HepG2 (cell line): ENCODE measurements at regions not wholly inside any gene's neighbourhood (a gene's known extent, or its start where the extent isn't known, plus 50 kb on each side); places are given as distances from the start of the nearest gene placed in this dataset.

Source experiments
- ATAC-seq: fragments of 200-7000 bp; cut with Tn5 transposase; 3 replicates; pipeline ENCODE4 v1.9.1; 2020; ENCODE audit warnings: mild to moderate bottlenecking, moderate library complexity
- BruUV-seq: library from RNA; stranded (reverse); fragments of 400-500 nt; replicated peaks from 2 replicates; lab custom pipeline; 2021; lab: Mats Ljungman, UMichigan
- CTCF ChIA-PET: fragments of 300-600 bp; formaldehyde crosslinking; extraction: SDS; loops from one replicate; lab custom pipeline; 2021; ENCODE audit warnings: low total read pairs, inconsistent platforms, low intra/inter-chr PET ratio; lab: Yijun Ruan, JAX
- POLR2A ChIA-PET: fragments of 350-600 bp; sonication (Branson Sonifier 250); formaldehyde crosslinking; loops from one replicate; lab custom pipeline; 2020; ENCODE audit warnings: antibody characterized with exemption, inconsistent platforms; lab: Yijun Ruan, JAX
- DNase-seq: peaks from one replicate; pipeline ENCODE4 v3.0.0-alpha.2; 2015; ENCODE audit warnings: low spot score
- FAIRE-seq: peaks from 3 replicates; lab custom pipeline; 2011; peaks lifted over from hg19 to GRCh38; lab: Jason Lieb, UNC
- H2AFZ ChIP-seq: one replicate; pipeline ENCODE4 v1.6.1; 2011; ENCODE audit warnings: low read length, inconsistent platforms
- H3K27ac ChIP-seq: fragments of 300-600 bp; 3 replicates; pipeline ENCODE4 v1.8.0; 2011; ENCODE audit warnings: mixed run types, mild to moderate bottlenecking, mixed read lengths, low read length, inconsistent platforms; ENCODE audit not compliant: insufficient read depth; ENCODE audit errors: extremely low read length
- H3K27me3 ChIP-seq, 2 experiments: fragments of 200-600 bp in 1 of 2; 2 replicates in 1 of 2; 3 replicates in 1 of 2; pipeline versions ENCODE4 v1.6.0 to v1.8.0; 2011; ENCODE audit warnings: low read length in 2 of 2, mild to moderate bottlenecking in 2 of 2, moderate library complexity in 2 of 2, inconsistent platforms in 1 of 2; ENCODE audit not compliant: insufficient read depth in 2 of 2, control insufficient read depth in 1 of 2
- H3K36me3 ChIP-seq, 2 experiments: fragments of 200-600 bp in 1 of 2; replicated peaks in 1 of 2; 2 replicates in 1 of 2; 3 replicates in 1 of 2; pipeline versions ENCODE4 v1.5.1 to v1.8.0; 2011; ENCODE audit warnings: low read length in 2 of 2, inconsistent platforms in 1 of 2; ENCODE audit not compliant: insufficient read depth in 2 of 2, control insufficient read depth in 1 of 2
- H3K4me1 ChIP-seq: 2 replicates; pipeline ENCODE4 v1.5.1; 2012; ENCODE audit warnings: low read length, inconsistent platforms; ENCODE audit not compliant: insufficient read depth
- H3K4me2 ChIP-seq: 2 replicates; pipeline ENCODE4 v1.6.0; 2011; ENCODE audit warnings: low read depth, low read length, inconsistent platforms
- H3K4me3 ChIP-seq, 3 experiments: fragments of 200-600 bp in 1 of 3; sonication (generic), shearing (Covaris generic) in 1 of 3; replicated peaks in 1 of 3; 2 replicates each; pipeline ENCODE4 v1.5.1; 2011 to 2016; ENCODE audit warnings: low read length in 3 of 3, inconsistent platforms in 2 of 3, low read depth in 2 of 3, mild to moderate bottlenecking in 2 of 3, control low read depth in 1 of 3, mixed read lengths in 1 of 3; ENCODE audit not compliant: insufficient read depth in 1 of 3
- H3K79me2 ChIP-seq: one replicate; pipeline ENCODE4 v1.6.1; 2011; ENCODE audit warnings: low read length, inconsistent platforms; ENCODE audit not compliant: insufficient read depth
- H3K9ac ChIP-seq: 2 replicates; pipeline ENCODE4 v1.6.0; 2011; ENCODE audit warnings: mild to moderate bottlenecking, low read depth, low read length, inconsistent platforms; ENCODE audit not compliant: insufficient read depth
- H3K9me3 ChIP-seq: 2 replicates; pipeline ENCODE4 v1.5.1; 2012; ENCODE audit warnings: mild to moderate bottlenecking, low read length
- H4K20me1 ChIP-seq: 2 replicates; pipeline ENCODE4 v1.6.0; 2011; ENCODE audit warnings: inconsistent platforms, mild to moderate bottlenecking, low read length, moderate library complexity; ENCODE audit not compliant: insufficient read depth
- ELF1 ChIP-seq: sonication (generic); formaldehyde crosslinking; IDR thresholded peaks from 2 replicates; pipeline ENCODE4 v1.4.0; 2020; ENCODE audit warnings: missing genetic modification reagents
- JUNB ChIP-seq: sonication (generic); formaldehyde crosslinking; IDR thresholded peaks from 2 replicates; pipeline ENCODE4 v1.8.0; 2022; ENCODE audit warnings: missing genetic modification reagents, mild to moderate bottlenecking, borderline replicate concordance
- KLF6 ChIP-seq: IDR thresholded peaks from 2 replicates; pipeline ENCODE4 v1.8.0; 2016; ENCODE audit warnings: missing biosample characterization, missing genetic modification reagents
- MTF2 ChIP-seq: sonication (generic); formaldehyde crosslinking; IDR thresholded peaks from 2 replicates; pipeline ENCODE4 v1.5.0; 2020; ENCODE audit warnings: missing genetic modification reagents, borderline replicate concordance
- POLR2AphosphoS5 ChIP-seq: IDR thresholded peaks from 2 replicates; pipeline ENCODE4 v1.6.1; 2012; ENCODE audit warnings: low read depth, low read length
- REST ChIP-seq, 2 experiments: IDR thresholded peaks; 2 replicates each; pipeline ENCODE4 v1.6.1; 2011 to 2012; ENCODE audit warnings: low read length in 2 of 2, borderline replicate concordance in 1 of 2, low read depth in 1 of 2, mild to moderate bottlenecking in 1 of 2, moderate library complexity in 1 of 2
- SPEN ChIP-seq: sonication (generic); formaldehyde crosslinking; IDR thresholded peaks from 2 replicates; pipeline ENCODE4 v1.5.1; 2020; ENCODE audit warnings: low read depth, mild to moderate bottlenecking, missing genetic modification reagents
- TOPORS ChIP-seq: sonication (generic); formaldehyde crosslinking; IDR thresholded peaks from 2 replicates; pipeline ENCODE4 v1.8.0; 2023; ENCODE audit warnings: mild to moderate bottlenecking, missing genetic modification reagents
- ZNF230 ChIP-seq: sonication (generic); formaldehyde crosslinking; IDR thresholded peaks from 2 replicates; pipeline ENCODE4 v1.4.0; 2020; ENCODE audit warnings: mild to moderate bottlenecking, missing genetic modification reagents
- ZNF253 ChIP-seq: sonication (generic); formaldehyde crosslinking; IDR thresholded peaks from 2 replicates; pipeline ENCODE4 v1.8.0; 2022; ENCODE audit warnings: mild to moderate bottlenecking, missing genetic modification reagents, borderline replicate concordance
- ZNF616 ChIP-seq: sonication (generic); formaldehyde crosslinking; IDR thresholded peaks from 2 replicates; pipeline ENCODE4 v1.5.0; 2020; ENCODE audit warnings: low read depth, mild to moderate bottlenecking, missing genetic modification reagents
- WGBS: methylation state at CpG from one replicate; pipeline ENCODE4 v1.1.6; 2017; ENCODE audit warnings: low lambda C conversion rate; 5-methylcytosine and 5-hydroxymethylcytosine counted together
- in situ Hi-C: cut with HindIII; loops from 2 replicates; pipeline ENCODE4 v1.10.0; 2017; ENCODE audit warnings: low pct_unique_long_range_greater_than_20kb; ENCODE audit not compliant: extremely low pct_ligation_motif_present
- intact Hi-C: fragments of 100-400 bp; cut with micrococcal nuclease; formaldehyde crosslinking; loops from one replicate; pipeline ENCODE4 v1.10.0; 2022; ENCODE audit not compliant: unreplicated experiment

- DNase-seq (no peak), ATAC-seq (no peak), FAIRE-seq (no peak)
- H4K20me1 ChIP-seq, result no peaks in the 10 kb centered on the region
- no TSS peak for BruUV-seq
- peaks cover 21% of the 10 kb centered on the region for H3K9me3 ChIP-seq
- H3K27ac ChIP-seq, result no peak overlapping the region
- ChIA-PET POLR2A (no interaction called here), CTCF (no interaction called here)
- peaks cover 3% of the 10 kb centered on the region for H3K4me1 ChIP-seq
- TF ChIP-seq ZNF253 (CRISPR knock-in tag) (no peak), ZNF616 (CRISPR knock-in tag) (no peak), POLR2AphosphoS5 (no peak), ELF1 (CRISPR knock-in tag) (no peak), TOPORS (CRISPR knock-in tag) (no peak), REST (IDR thresholded peaks at IDR 0.05; ENCODE audit: borderline replicate concordance in 1 of 2, low read depth in 1 of 2, low read length in 2 of 2) (no peak), SPEN (CRISPR knock-in tag) (no peak), JUNB (CRISPR knock-in tag) (no peak), ZNF230 (no peak), MTF2 (CRISPR knock-in tag) (no peak), KLF6 (CRISPR knock-in tag) (no peak)
- H3K27me3 ChIP-seq, result peaks cover 0 to 29% of the 10 kb centered on the region in 2 experiments; a peak in 3 of 5 replicates
- in situ Hi-C loops, result no loop called here
- no peak overlapping the region for H2AFZ ChIP-seq
- no peak overlapping the region for H3K4me2 ChIP-seq
- WGBS, result 53% methylated on average over 6 of the region's 6 CpGs
- intact Hi-C loops, result no loop called here
- H3K4me3 ChIP-seq, result no peak overlapping the region
- no peaks in the 10 kb centered on the region for H3K79me2 ChIP-seq
- H3K36me3 ChIP-seq, result no peaks in the 10 kb centered on the region
- no peak overlapping the region for H3K9ac ChIP-seq
These were observed 135.2 kb upstream of the TAB2 start for GRCh38 chr6:149182262-149182661.
